Astrocyte of the hippocampus (primary cell): ENCODE measurements at regions not wholly inside any gene's neighbourhood (a gene's known extent, or its start where the extent isn't known, plus 50 kb on each side); places are given as distances from the start of the nearest gene placed in this dataset.
"Not testable (repeated sequence)": the region's sequence is repeated elsewhere in the genome, so short reads cannot be mapped to it uniquely, and the experiment has no call there.

Experiments
- DNase-seq: peaks from one replicate; pipeline ENCODE4 v3.0.0; 2011; ENCODE audit warnings: low read depth, low spot score

DNA sequence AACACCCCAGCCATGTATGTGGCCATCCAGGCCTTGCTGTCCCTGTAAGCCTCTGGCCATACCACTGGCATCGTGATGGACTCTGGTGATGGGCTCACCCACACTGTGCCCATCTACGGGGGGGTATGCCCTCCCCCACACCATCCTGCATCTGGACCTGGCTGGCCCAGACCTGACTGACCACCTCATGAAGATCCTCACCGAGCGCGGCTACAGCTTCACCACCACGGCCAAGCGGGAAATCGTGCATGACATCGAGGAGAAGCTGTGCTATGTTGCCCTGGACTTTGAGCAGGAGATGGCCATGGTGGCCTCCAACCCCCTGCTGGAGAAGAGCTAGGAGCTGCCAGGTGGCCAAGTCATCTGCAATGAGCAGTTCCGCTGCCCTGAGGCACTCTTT lies 80.4 kb upstream of the ZCCHC2 start:
- no peak for DNase-seq

- no peak for DNase-seq
Observed at GRCh38 chr18:62445386-62445917, 77.4 kb upstream of the ZCCHC2 start.

DNA sequence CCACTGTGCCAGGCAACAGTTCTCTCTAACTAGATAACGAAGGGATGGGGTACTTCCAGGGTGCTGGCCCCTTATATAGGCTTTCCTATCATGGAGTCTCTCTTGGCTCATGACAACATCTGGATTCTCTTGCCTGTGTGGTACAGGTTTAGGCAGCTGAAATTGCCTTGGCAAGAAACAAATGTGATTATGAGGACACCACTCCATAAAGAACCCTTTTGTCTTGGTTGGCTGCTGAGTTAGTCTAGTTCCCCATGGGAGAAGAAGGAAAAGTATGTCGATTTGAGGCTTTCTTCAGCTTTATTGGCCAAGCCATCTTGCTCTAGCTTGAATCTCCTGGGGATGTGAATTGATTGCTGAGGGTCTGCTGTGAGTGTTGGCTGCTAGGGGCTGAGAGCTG lies 76.3 kb upstream of the ZCCHC2 start:
- no peak for DNase-seq

- DNase-seq = no peak
Observed at GRCh38 chr18:62447652-62448051, 75.2 kb upstream of the ZCCHC2 start.

GRCh38 chr18:62448426-62448825 lies 74.4 kb upstream of the ZCCHC2 start:
- no peak for DNase-seq

DNA sequence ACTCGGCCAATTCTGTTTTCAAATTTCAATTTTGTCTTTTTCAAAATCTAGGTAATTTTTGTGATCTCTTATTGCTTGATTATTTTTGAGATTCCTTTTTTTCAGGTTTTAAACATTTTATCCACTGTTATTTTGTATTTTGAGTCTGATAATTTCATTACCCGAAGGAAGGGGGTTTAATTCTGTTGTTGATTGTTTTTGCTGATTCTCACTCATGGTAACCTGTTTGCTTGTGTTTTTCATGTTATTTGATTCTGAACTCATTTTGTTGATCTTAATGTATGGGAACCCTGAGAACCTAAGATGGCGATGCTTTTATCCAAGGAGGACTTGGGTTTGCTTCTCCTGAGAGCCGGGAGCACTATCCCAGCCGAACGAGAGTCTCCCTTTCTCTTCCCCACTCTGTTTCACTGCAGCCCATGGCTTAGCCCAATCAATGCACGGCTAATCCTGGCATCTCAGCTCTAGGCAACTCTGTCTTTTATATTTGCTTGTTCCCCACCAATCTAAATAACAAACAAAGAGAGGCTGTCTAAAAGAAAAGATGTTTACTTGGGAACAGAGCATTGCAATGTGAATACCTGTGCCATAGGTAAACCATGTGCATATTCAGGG lies 73.2 kb upstream of the ZCCHC2 start:
- DNase-seq = no peak

- peak; percentile 26 for DNase-seq
Observed at GRCh38 chr18:62450175-62450545, 72.7 kb upstream of the ZCCHC2 start.

DNA sequence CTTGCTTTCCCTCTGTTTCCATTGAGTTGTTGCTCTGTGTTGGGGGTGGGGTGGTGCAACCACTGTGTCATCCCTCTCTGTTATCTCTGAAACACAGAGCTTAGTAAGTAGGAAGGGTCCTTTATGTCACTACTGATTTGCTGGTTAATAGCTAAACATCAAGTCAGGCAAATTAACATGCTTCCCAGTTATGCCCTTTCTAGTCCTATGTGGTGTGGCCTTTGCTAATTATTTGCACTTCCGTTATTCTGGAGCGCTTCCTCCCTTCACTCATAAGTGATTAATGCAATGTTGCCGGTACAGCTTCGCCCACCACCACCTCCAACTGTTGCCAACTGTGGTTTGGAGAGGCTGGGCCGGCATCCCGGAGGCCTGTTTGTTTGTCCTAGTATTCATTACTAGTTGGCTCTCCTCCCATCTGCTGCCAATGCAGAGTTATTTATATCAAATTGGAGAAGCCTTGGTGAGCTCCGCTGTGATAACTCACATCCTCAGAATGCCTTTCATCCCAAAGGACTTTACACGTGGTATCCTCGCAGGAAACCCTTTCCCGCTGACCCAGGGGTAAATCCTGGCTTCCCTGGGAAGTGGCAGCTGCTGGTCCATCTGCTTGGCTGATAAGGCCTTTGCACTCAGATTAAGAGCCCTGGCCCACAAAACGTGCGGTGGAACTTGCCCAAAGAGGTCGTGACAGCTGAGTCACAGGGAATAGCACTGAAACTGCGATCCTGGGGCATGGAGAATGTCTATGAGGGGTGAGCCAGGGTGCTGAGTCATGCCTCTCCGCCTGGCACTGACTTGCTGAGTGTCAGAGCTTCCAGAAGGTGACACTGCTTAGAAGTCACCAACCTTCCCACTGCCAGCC lies 72.0 kb upstream of the ZCCHC2 start:
- peak; percentile 90 for DNase-seq

DNA sequence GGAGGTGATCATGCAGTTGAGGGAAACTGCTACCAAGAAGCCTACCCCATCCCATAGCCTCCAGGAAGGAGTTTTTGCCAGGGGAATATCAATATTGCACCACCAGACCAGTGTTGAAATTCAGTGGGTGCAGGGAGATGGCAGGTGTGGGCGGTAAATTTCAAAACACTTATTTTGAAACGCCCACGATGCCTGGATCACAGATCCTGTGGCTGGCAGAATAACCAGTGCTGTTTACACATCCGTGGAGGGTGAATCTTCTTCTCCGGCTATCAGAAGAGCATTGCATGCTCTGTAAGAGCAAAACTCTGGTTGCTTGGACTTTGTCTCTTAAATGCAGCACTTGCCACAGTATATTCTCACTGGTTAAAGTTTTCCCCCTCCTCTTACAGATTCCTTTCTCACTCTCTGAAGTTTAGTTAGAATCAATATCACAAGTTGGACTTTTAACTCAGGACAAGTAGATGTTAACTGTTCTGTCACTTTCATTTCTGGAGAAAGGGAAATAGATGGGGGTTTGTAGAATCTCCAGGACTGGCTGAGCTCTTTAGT lies 70.5 kb upstream of the ZCCHC2 start:
- DNase-seq = no peak

- no peak for DNase-seq
Observed at GRCh38 chr18:62453864-62454263, 69.0 kb upstream of the ZCCHC2 start.

- no peak for DNase-seq
Observed at GRCh38 chr18:62454527-62454926, 68.3 kb upstream of the ZCCHC2 start.

DNA sequence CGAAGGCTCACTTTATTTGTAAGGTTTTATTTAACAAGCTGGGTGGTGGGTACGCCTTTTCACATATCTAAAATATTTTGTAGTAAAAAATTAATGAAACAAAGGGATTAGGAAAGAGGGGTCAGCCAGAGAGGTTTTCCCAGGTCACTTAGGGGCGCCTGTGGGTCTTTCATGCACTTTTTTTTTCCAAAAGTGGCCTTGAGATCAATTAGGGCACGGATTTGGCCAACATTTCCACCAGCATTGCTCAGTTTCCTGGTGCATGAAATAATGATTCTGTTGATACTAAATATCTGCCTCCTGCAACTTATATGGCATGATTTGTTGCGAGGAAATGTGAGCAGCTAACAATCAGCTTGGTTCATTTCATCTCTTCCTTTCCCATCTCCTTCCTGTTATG lies 67.6 kb upstream of the ZCCHC2 start:
- no peak for DNase-seq

DNA sequence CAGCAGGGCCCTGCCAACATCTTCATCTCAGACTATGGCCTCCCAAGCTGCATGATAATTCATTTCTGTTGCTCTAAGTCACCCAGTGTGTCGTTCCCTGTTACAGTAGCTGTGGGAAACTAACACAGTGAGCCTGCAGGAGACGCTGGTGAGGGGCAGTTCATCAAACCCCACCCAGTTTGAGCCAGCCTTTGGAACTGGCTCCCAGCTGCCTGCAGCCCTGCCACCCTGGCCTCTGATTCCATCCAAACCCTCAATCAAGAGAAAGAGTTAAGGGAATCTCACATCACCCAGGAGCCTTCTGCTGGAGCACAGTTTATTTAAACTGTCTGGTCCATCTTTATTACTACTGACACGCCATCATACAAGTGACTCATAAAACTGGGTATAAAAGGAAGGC lies 64.9 kb upstream of the ZCCHC2 start:
- no peak for DNase-seq

DNA sequence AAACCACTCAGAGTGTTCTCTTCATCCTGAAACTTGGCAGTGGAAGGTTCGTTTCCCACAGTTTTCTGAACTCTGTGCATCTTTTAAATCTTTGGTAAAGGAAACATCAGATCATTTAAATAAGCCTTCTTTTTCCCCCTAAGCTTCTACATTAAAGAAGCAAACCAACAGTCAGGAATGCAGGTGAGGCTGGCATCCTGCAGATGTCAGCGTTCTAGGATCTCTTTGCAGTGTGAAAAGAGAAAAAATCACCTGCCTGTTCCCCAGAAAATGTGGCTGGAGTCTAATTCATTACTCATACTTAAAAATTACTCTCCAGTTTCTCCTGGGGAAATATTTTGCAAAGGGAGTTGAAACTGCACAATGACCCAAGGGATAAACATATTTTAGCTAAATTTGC lies 64.5 kb upstream of the ZCCHC2 start:
- no peak for DNase-seq

- no peak for DNase-seq
Observed at GRCh38 chr18:62458868-62459716, 63.7 kb upstream of the ZCCHC2 start.

DNA sequence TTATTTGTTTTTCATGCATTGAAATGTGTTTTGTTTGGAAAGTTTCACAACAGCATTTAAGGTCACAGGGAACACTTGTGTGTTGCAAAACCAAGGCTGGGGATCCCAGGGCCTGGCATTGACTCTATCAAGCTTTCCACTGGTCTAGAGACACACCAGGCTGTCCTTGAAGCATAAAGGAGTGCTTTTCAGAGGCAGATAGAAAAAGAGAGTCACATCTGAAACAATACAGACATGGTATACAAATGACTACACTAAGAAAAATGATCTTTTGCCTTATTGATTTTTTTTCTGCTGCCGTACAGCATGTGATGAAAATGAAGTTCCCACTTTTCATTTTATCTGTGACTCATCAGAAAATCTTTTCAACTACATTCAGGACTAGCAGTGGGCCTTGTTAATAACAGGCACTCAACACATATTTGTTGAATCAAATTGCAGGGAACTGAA lies 61.9 kb upstream of the ZCCHC2 start:
- no peak for DNase-seq

- no peak for DNase-seq
Observed at GRCh38 chr18:62461591-62461990, 61.2 kb upstream of the ZCCHC2 start.

- no peak for DNase-seq
Observed at GRCh38 chr18:62464266-62464665, 58.6 kb upstream of the ZCCHC2 start.

DNA sequence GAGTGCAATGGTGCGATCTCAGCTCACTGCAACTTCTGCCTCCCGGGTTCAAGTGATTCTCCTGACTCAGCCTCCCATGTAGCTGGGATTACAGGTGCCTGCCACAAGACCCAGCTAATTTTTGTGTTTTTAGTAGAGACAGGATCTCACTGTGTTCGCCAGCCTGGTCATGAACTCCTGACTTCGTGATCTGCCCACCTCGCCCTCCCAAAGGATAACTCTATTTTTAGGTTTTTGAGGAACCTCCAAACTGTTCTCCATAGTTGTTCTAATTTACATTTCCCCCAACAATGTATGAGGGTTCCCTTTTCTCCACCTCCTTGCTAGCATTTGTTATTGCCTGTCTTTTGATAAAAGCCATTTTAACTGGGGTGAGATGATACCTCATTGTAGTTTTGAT lies 53.7 kb upstream of the ZCCHC2 start:
- DNase-seq = not testable (repeated sequence)
